CD8-positive, alpha-beta memory T cell (primary cell): ENCODE measurements at regions not wholly inside any gene's neighbourhood (a gene's known extent, or its start where the extent isn't known, plus 50 kb on each side); places are given as distances from the start of the nearest gene placed in this dataset.

Experiments used
- CTCF ChIA-PET: fragments of 350-600 bp; sonication (Branson Sonifier 250); formaldehyde crosslinking; loops from one replicate; lab custom pipeline; 2021; ENCODE audit warnings: antibody characterized with exemption; lab: Charles Lee
- POLR2A ChIA-PET: fragments of 350-600 bp; sonication (Branson Sonifier 250); formaldehyde crosslinking; loops from one replicate; lab custom pipeline; 2021; ENCODE audit warnings: antibody characterized with exemption; lab: Charles Lee
- DNase-seq, 5 donors: peaks; one replicate each; pipeline versions ENCODE4 v3.0.0 to v3.0.0-alpha.2; 2020 to 2022; ENCODE audit warnings: mixed read lengths in 1 of 5
- H3K27ac ChIP-seq: one replicate; pipeline ENCODE4 v1.7.0; 2013; ENCODE audit warnings: low read depth, mild to moderate bottlenecking, low read length, moderate library complexity
- H3K27me3 ChIP-seq: 2 replicates; pipeline ENCODE4 v1.7.0; 2013; ENCODE audit warnings: low read length, mild to moderate bottlenecking; ENCODE audit not compliant: insufficient read depth, poor library complexity, severe bottlenecking
- H3K36me3 ChIP-seq: 2 replicates; pipeline ENCODE4 v1.7.0; 2013; ENCODE audit warnings: mild to moderate bottlenecking, low read length, moderate library complexity; ENCODE audit not compliant: insufficient read depth
- H3K4me1 ChIP-seq: 2 replicates; pipeline ENCODE4 v1.7.0; 2013; ENCODE audit warnings: mild to moderate bottlenecking, low read length, moderate library complexity; ENCODE audit not compliant: insufficient read depth
- H3K4me3 ChIP-seq: 2 replicates; pipeline ENCODE4 v1.7.0; 2013; ENCODE audit warnings: mild to moderate bottlenecking, low read length
- H3K9me3 ChIP-seq: 2 replicates; pipeline ENCODE4 v1.7.0; 2013; ENCODE audit warnings: mild to moderate bottlenecking, low read length
- H3K27ac Mint-ChIP-seq, 8 donors: one replicate each; pipeline ENCODE4 v1.8.0; 2020 to 2021; ENCODE audit warnings: mixed read lengths in 8 of 8, mild to moderate bottlenecking in 6 of 8, inconsistent platforms in 3 of 8, moderate library complexity in 3 of 8
- H3K27me3 Mint-ChIP-seq, 2 donors: one replicate each; pipeline ENCODE4 v1.8.0; 2020 to 2021; ENCODE audit warnings: mixed read lengths in 2 of 2, mild to moderate bottlenecking in 1 of 2, moderate library complexity in 1 of 2
- H3K36me3 Mint-ChIP-seq, 3 donors: one replicate each; pipeline ENCODE4 v1.8.0; 2020 to 2021; ENCODE audit warnings: mixed read lengths in 3 of 3, inconsistent platforms in 1 of 3, mild to moderate bottlenecking in 1 of 3
- H3K4me1 Mint-ChIP-seq, 3 donors: one replicate each; pipeline ENCODE4 v1.8.0; 2020 to 2021; ENCODE audit warnings: mixed read lengths in 3 of 3, inconsistent platforms in 1 of 3, mild to moderate bottlenecking in 1 of 3
- H3K4me3 Mint-ChIP-seq, 7 donors: one replicate each; pipeline ENCODE4 v1.8.0; 2020 to 2021; ENCODE audit warnings: mixed read lengths in 7 of 7, mild to moderate bottlenecking in 6 of 7, moderate library complexity in 4 of 7, inconsistent platforms in 2 of 7
- H3K9me3 Mint-ChIP-seq, 5 donors: one replicate each; pipeline ENCODE4 v1.8.0; 2020 to 2022; ENCODE audit warnings: mixed read lengths in 5 of 5, mild to moderate bottlenecking in 3 of 5, moderate library complexity in 2 of 5, inconsistent platforms in 1 of 5

- POLR2A ChIA-PET: no interaction called here
- CTCF ChIA-PET: no interaction called here
- no peaks in the 10 kb centered on the region for H3K4me1 ChIP-seq
- Mint-ChIP-seq H3K27me3 (peaks cover 7 to 42% of the 10 kb centered on the region in 2 donors), H3K4me3 (no peak overlapping the region), H3K36me3 (no peaks in the 10 kb centered on the region), H3K4me1 (no peaks in the 10 kb centered on the region), H3K9me3 (no peaks in the 10 kb centered on the region), H3K27ac (no peak overlapping the region)
- no peak for DNase-seq
- H3K27me3 ChIP-seq: no peaks in the 10 kb centered on the region
- no peaks in the 10 kb centered on the region for H3K36me3 ChIP-seq
- H3K4me3 ChIP-seq: no peak overlapping the region
- no peak overlapping the region for H3K27ac ChIP-seq
- H3K9me3 ChIP-seq: no peaks in the 10 kb centered on the region
Measured at GRCh38 chr13:110991991-110992508, 77.2 kb upstream of the ANKRD10 start.

DNA sequence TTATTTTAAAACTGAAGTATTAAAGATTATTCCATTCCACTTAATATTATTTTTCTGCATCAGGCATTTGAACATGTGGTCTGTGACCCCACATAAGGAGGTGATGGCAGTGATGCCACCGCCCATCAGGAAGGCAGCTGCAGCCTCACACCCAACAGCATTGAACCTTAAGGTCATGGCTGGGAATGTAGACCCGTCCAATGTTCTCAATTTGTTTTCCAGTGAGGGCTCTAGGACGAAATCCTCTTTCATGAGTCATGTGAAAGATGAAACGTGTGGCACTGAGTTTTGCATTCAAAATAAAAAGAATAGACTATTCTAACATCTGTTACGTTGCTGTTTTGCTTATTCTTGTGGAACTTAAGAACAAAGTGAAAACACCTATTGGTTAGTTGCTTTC is 74.5 kb upstream of the ANKRD10 start:
- Histone ChIP-seq H3K36me3 (no peaks in the 10 kb centered on the region), H3K4me3 (no peak overlapping the region), H3K27me3 (peaks cover 2% of the 10 kb centered on the region), H3K9me3 (no peaks in the 10 kb centered on the region), H3K4me1 (no peaks in the 10 kb centered on the region), H3K27ac (no peak overlapping the region)
- no peaks in the 10 kb centered on the region for H3K36me3 Mint-ChIP-seq
- H3K4me3 Mint-ChIP-seq: no peak overlapping the region
- ChIA-PET POLR2A (no interaction called here), CTCF (no interaction called here)
- no peaks in the 10 kb centered on the region for H3K9me3 Mint-ChIP-seq
- H3K27ac Mint-ChIP-seq: no peak overlapping the region
- H3K4me1 Mint-ChIP-seq: no peaks in the 10 kb centered on the region
- no peak for DNase-seq
- H3K27me3 Mint-ChIP-seq: peaks cover 8 to 37% of the 10 kb centered on the region in 2 donors

DNA sequence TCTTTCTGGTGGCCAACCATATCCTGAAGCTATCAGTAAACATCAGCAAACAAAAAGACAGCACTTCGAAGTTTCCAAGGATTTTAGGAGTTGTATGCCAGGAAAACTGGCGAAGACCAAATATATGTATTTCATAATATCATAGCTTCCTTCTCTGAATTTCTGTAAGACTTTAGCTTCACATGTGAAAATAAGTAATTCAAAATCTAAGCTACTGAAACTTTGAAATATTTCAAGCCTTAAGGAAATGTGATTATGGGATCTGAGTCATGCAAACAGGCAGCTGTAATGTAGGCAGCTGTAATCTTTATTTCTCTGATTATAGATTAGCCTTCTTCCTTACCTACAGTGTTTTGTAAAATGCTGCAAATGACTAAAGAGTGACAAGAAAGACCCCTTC is 70.7 kb upstream of the ANKRD10 start:
- Mint-ChIP-seq H3K27ac (no peak overlapping the region), H3K4me1 (no peaks in the 10 kb centered on the region), H3K36me3 (peaks cover 0 to 1% (median 0%) of the 10 kb centered on the region in 3 donors), H3K4me3 (no peak overlapping the region), H3K27me3 (peaks cover 10 to 40% of the 10 kb centered on the region in 2 donors), H3K9me3 (no peaks in the 10 kb centered on the region)
- Histone ChIP-seq H3K4me1 (no peaks in the 10 kb centered on the region), H3K27me3 (peaks cover 4% of the 10 kb centered on the region), H3K27ac (no peak overlapping the region), H3K4me3 (no peak overlapping the region), H3K9me3 (no peaks in the 10 kb centered on the region), H3K36me3 (no peaks in the 10 kb centered on the region)
- POLR2A ChIA-PET: no interaction called here
- CTCF ChIA-PET: no interaction called here
- no peak for DNase-seq

DNA sequence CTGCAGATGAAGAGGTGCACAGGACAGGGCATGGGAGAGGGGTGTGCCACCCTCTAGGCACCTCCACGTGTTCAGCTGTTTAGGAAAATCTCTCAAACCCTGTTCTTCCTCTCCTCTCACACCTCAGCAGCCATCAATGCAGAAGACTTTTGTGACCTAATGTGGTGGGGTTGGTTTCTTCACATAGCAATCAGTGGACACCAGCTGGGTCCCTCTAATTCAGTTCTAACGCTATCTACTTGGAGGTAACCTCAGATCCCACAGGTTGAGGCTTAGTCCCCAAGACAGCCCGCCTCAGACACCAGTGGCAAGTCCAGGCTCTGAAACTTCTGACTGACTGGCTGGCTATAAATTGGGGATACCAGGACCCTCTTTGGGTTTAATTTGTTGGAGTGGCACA is 69.9 kb upstream of the ANKRD10 start:
- H3K36me3 Mint-ChIP-seq: peaks cover 0 to 1% (median 0%) of the 10 kb centered on the region in 3 donors
- no peaks in the 10 kb centered on the region for H3K36me3 ChIP-seq
- H3K9me3 ChIP-seq: no peaks in the 10 kb centered on the region
- ChIA-PET POLR2A (no interaction called here), CTCF (no interaction called here)
- H3K27ac Mint-ChIP-seq: no peak overlapping the region
- no peak overlapping the region for H3K4me3 ChIP-seq
- no peaks in the 10 kb centered on the region for H3K4me1 ChIP-seq
- peaks cover 12 to 40% of the 10 kb centered on the region in 2 donors for H3K27me3 Mint-ChIP-seq
- H3K27ac ChIP-seq: no peak overlapping the region
- H3K4me3 Mint-ChIP-seq: no peak overlapping the region
- H3K4me1 Mint-ChIP-seq: no peaks in the 10 kb centered on the region
- no peak for DNase-seq
- no peaks in the 10 kb centered on the region for H3K9me3 Mint-ChIP-seq
- peaks cover 4% of the 10 kb centered on the region for H3K27me3 ChIP-seq

- CTCF ChIA-PET: no interaction called here
- Mint-ChIP-seq H3K36me3 (peaks cover 0 to 1% (median 0%) of the 10 kb centered on the region in 3 donors), H3K4me1 (no peaks in the 10 kb centered on the region), H3K4me3 (no peak overlapping the region), H3K9me3 (no peaks in the 10 kb centered on the region), H3K27ac (no peak overlapping the region), H3K27me3 (peaks cover 12 to 37% of the 10 kb centered on the region in 2 donors)
- no peaks in the 10 kb centered on the region for H3K4me1 ChIP-seq
- H3K27me3 ChIP-seq: peaks cover 4% of the 10 kb centered on the region
- no peak overlapping the region for H3K27ac ChIP-seq
- DNase-seq: no peak
- no peaks in the 10 kb centered on the region for H3K9me3 ChIP-seq
- no peaks in the 10 kb centered on the region for H3K36me3 ChIP-seq
- H3K4me3 ChIP-seq: no peak overlapping the region
- POLR2A ChIA-PET: no interaction called here
Measured at GRCh38 chr13:110984381-110984780, 69.5 kb upstream of the ANKRD10 start.

DNA sequence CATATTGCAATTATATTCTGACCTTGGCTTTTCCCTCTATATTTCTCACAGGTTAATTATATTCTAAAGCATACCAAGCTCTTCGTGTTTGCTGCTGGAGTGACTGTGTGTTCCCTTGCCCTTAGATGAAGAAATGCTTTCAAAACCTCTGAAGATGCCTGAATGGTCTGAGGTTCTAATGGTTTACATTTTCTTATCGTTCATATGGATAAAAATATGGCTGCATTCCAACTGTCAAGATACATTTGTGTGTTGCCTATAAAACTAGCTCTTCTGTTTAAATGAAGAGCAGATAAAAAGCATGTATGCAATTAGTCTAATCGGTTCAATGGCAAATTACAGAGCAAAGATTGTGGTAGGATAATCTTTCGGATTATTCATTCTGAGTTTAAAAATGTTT is 68.4 kb upstream of the ANKRD10 start:
- Histone ChIP-seq H3K36me3 (no peaks in the 10 kb centered on the region), H3K9me3 (no peaks in the 10 kb centered on the region), H3K27ac (no peak overlapping the region), H3K4me3 (no peak overlapping the region), H3K27me3 (peaks cover 4% of the 10 kb centered on the region), H3K4me1 (no peaks in the 10 kb centered on the region)
- POLR2A ChIA-PET: no interaction called here
- Mint-ChIP-seq H3K36me3 (peaks cover 0 to 1% (median 0%) of the 10 kb centered on the region in 3 donors), H3K4me3 (no peak overlapping the region), H3K27me3 (peaks cover 12 to 37% of the 10 kb centered on the region in 2 donors), H3K4me1 (no peaks in the 10 kb centered on the region), H3K9me3 (no peaks in the 10 kb centered on the region), H3K27ac (no peak overlapping the region)
- DNase-seq: no peak
- CTCF ChIA-PET: no interaction called here

GRCh38 chr13:110981379-110981778 is 66.5 kb upstream of the ANKRD10 start:
- Mint-ChIP-seq H3K27ac (peak overlapping the region in 1 of 8 donors; percentile 2), H3K36me3 (peaks cover 0 to 1% (median 0%) of the 10 kb centered on the region in 3 donors), H3K4me1 (no peaks in the 10 kb centered on the region), H3K4me3 (no peak overlapping the region), H3K9me3 (peaks cover 0 to 3% (median 0%) of the 10 kb centered on the region in 5 donors), H3K27me3 (peaks cover 11 to 39% of the 10 kb centered on the region in 2 donors)
- H3K4me3 ChIP-seq: no peak overlapping the region
- H3K9me3 ChIP-seq: no peaks in the 10 kb centered on the region
- no peaks in the 10 kb centered on the region for H3K4me1 ChIP-seq
- no peaks in the 10 kb centered on the region for H3K36me3 ChIP-seq
- H3K27ac ChIP-seq: no peak overlapping the region
- H3K27me3 ChIP-seq: peaks cover 4% of the 10 kb centered on the region
- ChIA-PET CTCF (no interaction called here), POLR2A (no interaction called here)
- no peak for DNase-seq

GRCh38 chr13:110980921-110981320 is 66.1 kb upstream of the ANKRD10 start:
- Histone ChIP-seq H3K27ac (no peak overlapping the region), H3K4me3 (no peak overlapping the region), H3K27me3 (peaks cover 4% of the 10 kb centered on the region), H3K36me3 (no peaks in the 10 kb centered on the region), H3K9me3 (no peaks in the 10 kb centered on the region), H3K4me1 (no peaks in the 10 kb centered on the region)
- Mint-ChIP-seq H3K9me3 (peaks cover 0 to 3% (median 0%) of the 10 kb centered on the region in 5 donors), H3K27ac (no peak overlapping the region), H3K36me3 (peaks cover 0 to 1% (median 0%) of the 10 kb centered on the region in 3 donors), H3K4me1 (no peaks in the 10 kb centered on the region), H3K27me3 (peaks cover 11 to 44% of the 10 kb centered on the region in 2 donors), H3K4me3 (no peak overlapping the region)
- ChIA-PET CTCF (no interaction called here), POLR2A (no interaction called here)
- no peak for DNase-seq
